HG03108 (cell line): ENCODE measurements at regions not wholly inside any gene's neighbourhood (a gene's known extent, or its start where the extent isn't known, plus 50 kb on each side); places are given as distances from the start of the nearest gene placed in this dataset.

Experiments used
- ATAC-seq: cut with Tn5 transposase; IDR thresholded peaks from one replicate; pipeline ENCODE4 v1.9.1; 2021; ENCODE audit warnings: moderate library complexity; ENCODE audit not compliant: unreplicated experiment

GRCh38 chr4:162366146-162366545 is 202.3 kb upstream of the FSTL5 start:
- ATAC-seq: no peak

- ATAC-seq: no peak
These were observed 200.9 kb upstream of the FSTL5 start for GRCh38 chr4:162364651-162365050.

GRCh38 chr4:162360369-162361149 is 196.8 kb upstream of the FSTL5 start:
- no peak for ATAC-seq

DNA sequence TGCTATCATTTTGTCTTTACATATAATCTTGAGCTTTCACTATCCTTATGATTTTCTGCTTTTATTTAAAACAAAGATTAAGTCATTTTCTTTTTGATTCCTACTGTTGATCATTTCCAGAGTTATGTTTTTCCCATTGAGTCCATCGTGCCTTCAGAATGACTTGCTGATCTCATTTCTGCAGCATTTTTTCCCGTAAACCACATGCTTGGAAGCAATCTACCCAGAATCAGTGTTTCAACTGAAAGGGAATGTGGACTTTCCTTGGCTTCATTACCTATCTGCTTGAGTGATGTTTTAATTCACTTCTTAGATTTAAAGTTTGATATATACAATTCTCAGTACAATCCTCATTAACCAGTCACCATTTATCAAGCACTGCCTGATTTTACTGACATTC is 192.4 kb upstream of the FSTL5 start:
- ATAC-seq: no peak

DNA sequence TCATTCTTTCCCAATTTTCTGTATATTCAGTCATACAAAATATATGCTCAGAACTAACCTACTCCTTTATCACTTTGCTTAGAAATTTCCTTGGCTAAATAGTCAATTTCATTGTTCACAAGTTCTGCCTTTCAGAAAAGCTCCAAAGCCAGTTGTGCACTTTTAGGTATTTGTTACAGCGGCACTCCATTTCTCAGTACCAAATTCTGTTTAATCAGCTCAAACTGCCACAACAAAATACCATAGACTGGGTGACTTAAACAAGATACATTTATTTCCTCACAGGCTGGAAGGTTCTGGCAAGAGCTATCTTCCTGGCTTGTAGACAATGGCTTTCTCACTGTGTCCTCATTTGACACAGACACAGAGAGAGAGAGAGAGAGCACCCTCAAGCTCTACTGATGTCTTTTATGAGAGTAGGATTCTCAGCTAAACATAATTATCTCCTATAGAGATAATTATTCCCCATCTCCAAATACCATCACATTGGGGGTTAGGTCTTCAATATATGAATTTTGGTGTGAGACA is 188.8 kb upstream of the FSTL5 start:
- no peak for ATAC-seq

- ATAC-seq: no peak
These were observed 186.5 kb upstream of the FSTL5 start for GRCh38 chr4:162350331-162350730.

- ATAC-seq: no peak
These were observed 185.6 kb upstream of the FSTL5 start for GRCh38 chr4:162349395-162349794.

GRCh38 chr4:162347842-162348213 is 184.0 kb upstream of the FSTL5 start:
- no peak for ATAC-seq

DNA sequence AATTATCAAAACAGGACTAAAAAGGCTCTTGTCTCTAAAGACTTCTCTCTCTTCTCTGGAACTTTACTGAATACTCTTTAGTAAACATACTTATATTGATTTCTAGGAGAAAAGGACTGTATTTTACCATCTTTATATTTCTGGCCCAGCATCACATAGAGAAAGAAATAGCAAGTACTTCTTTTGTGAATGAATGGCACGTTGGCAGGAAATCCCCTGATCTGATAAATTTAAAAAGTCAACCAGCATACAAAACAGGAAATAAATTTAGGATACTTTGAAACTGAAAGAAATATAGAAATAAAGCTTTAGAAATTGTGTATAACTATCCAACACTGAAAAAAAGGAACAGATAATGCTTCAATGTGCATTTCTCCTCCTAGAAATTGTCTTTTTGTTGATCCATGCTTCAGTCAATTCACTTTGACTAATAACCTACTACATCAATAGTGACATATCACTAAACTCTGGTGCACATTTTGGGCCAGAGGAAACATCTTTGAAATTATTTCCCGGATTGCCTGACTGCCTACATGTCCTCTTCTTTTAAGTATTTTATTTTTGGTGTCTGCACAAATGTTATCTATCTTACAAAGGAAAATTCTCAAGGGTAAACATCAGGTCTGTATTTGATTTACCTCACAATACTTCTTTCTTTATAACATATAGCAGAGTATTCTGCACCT is 183.5 kb upstream of the FSTL5 start:
- no peak for ATAC-seq

DNA sequence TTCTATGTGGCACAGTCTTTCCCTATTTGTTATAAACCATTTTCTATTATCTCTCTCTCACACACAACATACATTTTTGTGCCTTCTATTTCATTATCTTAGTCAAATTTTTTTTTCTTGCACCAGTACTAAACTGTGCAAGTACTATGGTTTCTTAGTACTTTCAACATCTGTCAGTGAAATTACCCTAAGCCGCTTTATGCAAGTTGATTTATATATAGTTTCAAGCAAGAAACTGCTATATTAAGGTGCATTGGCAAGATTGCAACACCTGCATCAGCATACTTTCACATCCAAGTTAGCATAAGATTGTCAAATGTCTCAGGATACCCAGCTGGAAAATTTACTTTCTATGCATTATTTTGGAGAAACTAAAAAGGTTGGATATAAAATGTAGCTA is 180.2 kb upstream of the FSTL5 start:
- no peak for ATAC-seq

GRCh38 chr4:162341533-162341932 is 177.7 kb upstream of the FSTL5 start:
- no peak for ATAC-seq

DNA sequence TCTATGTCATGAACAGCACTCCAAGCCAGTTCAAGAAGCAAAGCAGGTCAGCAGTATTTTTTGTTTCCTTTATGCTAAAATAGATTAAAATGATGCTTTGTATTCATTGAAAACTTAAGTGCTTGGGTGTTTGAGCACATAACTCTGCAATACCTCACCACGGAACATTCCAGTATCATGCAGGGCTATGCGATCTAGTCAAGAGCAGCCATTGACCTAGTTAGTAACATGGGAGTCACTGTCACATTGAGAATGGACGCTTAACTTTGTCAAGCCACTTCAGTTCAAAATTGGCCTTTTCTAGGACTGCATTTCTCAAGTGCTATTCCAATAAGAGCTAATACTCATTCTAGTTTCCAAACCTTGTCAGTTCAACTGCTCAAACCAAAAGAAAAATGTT is 160.1 kb upstream of the FSTL5 start:
- ATAC-seq: no peak

DNA sequence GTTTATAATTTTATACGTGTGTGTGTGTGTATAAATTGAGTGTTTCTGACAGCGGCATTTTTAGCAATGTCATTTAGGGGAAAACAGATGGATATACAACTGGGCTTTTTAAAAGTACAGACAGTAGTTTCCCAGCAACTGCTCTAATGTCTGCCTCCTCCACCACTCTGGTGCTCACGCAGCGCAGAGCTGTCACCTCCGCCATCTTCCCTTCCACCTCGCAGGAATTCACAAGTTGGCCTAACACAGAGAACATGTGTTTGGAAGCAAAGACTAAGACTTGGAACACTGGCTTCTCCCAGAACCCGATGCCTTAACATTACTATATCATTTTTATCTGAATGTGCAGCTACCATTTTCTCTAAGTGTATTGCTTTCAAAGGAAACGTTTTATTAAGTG is 158.3 kb upstream of the FSTL5 start:
- no peak for ATAC-seq

DNA sequence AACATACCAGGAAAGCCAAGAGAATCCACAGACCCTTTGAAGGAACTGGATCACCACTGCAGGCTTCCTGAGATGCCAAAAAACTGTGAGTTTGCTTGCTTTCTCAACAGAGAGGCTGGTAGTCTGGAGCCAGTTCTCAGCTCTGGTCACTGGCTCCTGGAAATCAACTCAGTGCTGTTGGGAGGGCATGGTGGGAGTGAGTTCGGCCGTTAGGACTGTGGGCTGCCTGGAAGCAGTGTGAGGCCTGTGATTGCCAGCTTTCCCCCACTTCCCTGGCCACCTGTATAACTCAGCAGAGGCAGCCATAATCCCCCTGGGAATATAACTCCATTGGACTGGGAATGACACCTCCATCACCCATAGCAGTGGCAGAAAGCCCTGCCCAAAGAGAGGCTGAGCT is 122.0 kb upstream of the FSTL5 start:
- ATAC-seq: no peak

- no peak for ATAC-seq
These were observed 118.9 kb upstream of the FSTL5 start for GRCh38 chr4:162282684-162283083.

GRCh38 chr4:162274354-162274753 is 110.6 kb upstream of the FSTL5 start:
- ATAC-seq: peak; percentile 82

DNA sequence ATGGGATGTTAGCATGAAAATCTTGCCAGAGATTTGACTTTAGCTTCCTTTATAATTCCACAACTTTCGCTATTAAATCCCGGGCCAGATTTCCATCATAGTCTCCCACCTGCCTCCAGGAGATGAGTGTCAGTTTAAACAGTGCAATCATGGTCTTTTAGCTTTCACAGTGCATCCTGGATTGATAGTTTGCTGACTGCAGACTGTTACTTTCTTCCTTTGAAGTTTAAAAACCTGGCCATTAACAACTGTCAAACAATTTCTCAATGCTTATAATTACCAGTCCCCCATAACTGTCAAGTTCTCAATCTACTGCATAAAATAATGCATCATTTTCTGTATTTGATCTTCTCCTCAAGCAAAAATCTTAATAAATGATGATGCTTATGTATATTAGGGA is 108.4 kb upstream of the FSTL5 start:
- ATAC-seq: no peak

GRCh38 chr4:162268911-162269310 is 105.1 kb upstream of the FSTL5 start:
- no peak for ATAC-seq

- no peak for ATAC-seq
These were observed 102.0 kb upstream of the FSTL5 start for GRCh38 chr4:162265802-162266201.

- no peak for ATAC-seq
These were observed 81.3 kb upstream of the FSTL5 start for GRCh38 chr4:162245051-162245450.

GRCh38 chr4:162241857-162242256 is 78.1 kb upstream of the FSTL5 start:
- ATAC-seq: no peak

GRCh38 chr4:162239992-162240769 is 76.4 kb upstream of the FSTL5 start:
- no peak for ATAC-seq
